ENCODE measurements at regions not wholly inside any gene's neighbourhood (a gene's known extent, or its start where the extent isn't known, plus 50 kb on each side); places are given as distances from the start of the nearest gene placed in this dataset.

DNA sequence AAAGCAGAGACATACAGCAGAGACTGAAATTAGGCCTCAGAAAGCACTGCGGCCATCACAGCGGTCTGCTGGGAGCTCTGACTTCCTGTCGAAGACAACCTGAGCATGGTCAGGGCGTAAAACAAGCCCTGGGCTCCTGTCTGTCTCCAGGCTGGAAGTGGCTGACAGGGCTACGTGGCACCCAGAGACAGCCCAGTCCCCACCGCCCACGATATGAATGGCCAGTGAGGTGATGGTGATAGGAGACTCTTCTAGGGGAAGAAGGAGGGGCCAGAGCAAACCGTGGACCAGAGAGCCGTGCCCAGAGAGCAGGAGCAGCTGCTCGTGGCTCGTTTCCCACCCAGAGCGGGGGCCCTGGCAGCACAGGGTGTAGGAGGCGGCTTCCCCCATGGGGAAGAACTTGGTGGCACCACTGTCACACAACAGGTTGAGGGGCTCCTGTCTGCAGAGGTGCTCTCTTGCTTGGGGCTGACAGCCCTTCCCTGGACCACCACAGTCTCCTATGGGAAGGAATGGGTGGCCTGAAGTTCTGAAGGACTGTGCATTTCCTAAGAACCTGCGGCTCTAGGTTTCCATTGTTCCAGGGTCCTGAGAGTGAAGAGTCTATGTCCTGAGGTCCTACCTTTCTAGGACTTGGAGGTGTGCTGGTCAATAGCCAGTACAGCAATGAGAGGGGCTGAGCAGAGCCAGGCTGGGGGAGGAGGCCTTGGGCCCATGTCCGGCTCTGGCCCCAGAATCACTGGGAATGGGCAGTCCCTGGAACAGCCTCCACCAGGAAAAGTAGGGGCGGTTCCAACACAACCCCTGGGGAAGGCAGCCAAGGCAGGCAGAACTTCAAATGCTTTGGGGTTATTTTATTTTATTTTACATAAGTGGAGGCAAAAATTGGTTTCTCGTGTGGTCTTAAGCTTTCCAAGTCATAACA, 56.4 kb downstream of the BARX1 start:
- DNase-seq (ENCODE audit: low read depth in 2 of 2) = no peak
- H3K4me3 ChIP-seq (replicated peaks in 1 of 4; ENCODE audit: control extremely low read depth in 1 of 4, insufficient read depth in 1 of 4, low read depth in 3 of 4, low read length in 4 of 4) = no peak overlapping the region
- no peaks in the 10 kb centered on the region for H3K9me3 ChIP-seq (ENCODE audit: control insufficient read depth, insufficient read depth, low read depth, low read length)
- no peak overlapping the region for H3K9ac ChIP-seq (ENCODE audit: insufficient read depth, low read length)
- TF ChIP-seq, protein P1, sequence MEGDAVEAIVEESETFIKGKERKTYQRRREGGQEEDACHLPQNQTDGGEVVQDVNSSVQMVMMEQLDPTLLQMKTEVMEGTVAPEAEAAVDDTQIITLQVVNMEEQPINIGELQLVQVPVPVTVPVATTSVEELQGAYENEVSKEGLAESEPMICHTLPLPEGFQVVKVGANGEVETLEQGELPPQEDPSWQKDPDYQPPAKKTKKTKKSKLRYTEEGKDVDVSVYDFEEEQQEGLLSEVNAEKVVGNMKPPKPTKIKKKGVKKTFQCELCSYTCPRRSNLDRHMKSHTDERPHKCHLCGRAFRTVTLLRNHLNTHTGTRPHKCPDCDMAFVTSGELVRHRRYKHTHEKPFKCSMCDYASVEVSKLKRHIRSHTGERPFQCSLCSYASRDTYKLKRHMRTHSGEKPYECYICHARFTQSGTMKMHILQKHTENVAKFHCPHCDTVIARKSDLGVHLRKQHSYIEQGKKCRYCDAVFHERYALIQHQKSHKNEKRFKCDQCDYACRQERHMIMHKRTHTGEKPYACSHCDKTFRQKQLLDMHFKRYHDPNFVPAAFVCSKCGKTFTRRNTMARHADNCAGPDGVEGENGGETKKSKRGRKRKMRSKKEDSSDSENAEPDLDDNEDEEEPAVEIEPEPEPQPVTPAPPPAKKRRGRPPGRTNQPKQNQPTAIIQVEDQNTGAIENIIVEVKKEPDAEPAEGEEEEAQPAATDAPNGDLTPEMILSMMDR (conservative IDR thresholded peaks at IDR 0.05 in 1 of 2, IDR thresholded peaks at IDR 0.05 in 1 of 2; ENCODE audit: low read depth in 1 of 2, low read length in 2 of 2) = no peak
- no peak for TF ChIP-seq EZH2 (IDR thresholded peaks at IDR 0.05; ENCODE audit: low read length, missing control alignments)
- H3K27me3 ChIP-seq (ENCODE audit: control insufficient read depth, insufficient read depth, low read length) = no peaks in the 10 kb centered on the region
- H3K79me2 ChIP-seq (ENCODE audit: control insufficient read depth, insufficient read depth, low read length) = no peaks in the 10 kb centered on the region
- H2AFZ ChIP-seq (ENCODE audit: low read length) = no peak overlapping the region
- H3K4me2 ChIP-seq (ENCODE audit: extremely low read depth, insufficient read depth, low read length) = no peak overlapping the region
- H3K36me3 ChIP-seq (ENCODE audit: control insufficient read depth, insufficient read depth, low read length) = no peaks in the 10 kb centered on the region
- no peaks in the 10 kb centered on the region for H3K4me1 ChIP-seq (ENCODE audit: control insufficient read depth, extremely low read depth, insufficient read depth, low read length)
- H4K20me1 ChIP-seq (ENCODE audit: control insufficient read depth, extremely low read depth, insufficient read depth, low read length) = no peaks in the 10 kb centered on the region
- no peak overlapping the region for H3K27ac ChIP-seq (ENCODE audit: insufficient read depth, low read length)

DNA sequence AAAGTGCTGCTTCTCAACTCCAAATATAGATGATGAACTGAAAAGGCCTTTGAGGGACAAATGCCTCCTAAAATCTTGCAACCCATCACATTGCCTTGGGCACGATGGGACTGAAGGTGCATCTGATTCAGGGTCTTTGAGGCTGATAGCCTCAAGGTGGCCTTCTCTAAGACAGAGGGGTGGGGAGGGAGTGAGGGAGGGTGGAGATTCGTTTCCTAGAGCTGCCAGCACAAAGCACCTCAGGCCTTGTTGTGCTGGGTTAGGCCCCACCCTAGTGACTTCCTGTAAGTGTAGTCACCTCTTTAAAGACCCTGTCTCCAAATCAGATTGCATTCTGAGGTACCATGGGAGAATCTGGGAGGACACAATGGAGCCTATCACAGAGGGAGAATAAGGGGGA, 57.1 kb downstream of the BARX1 start:
- no peaks in the 10 kb centered on the region for H4K20me1 ChIP-seq (ENCODE audit: control insufficient read depth, extremely low read depth, insufficient read depth, low read length)
- no peak for DNase-seq (ENCODE audit: low read depth in 2 of 2)
- H2AFZ ChIP-seq (ENCODE audit: low read length) = no peak overlapping the region
- H3K9ac ChIP-seq (ENCODE audit: insufficient read depth, low read length) = no peak overlapping the region
- no peaks in the 10 kb centered on the region for H3K79me2 ChIP-seq (ENCODE audit: control insufficient read depth, insufficient read depth, low read length)
- TF ChIP-seq, protein P1 (conservative IDR thresholded peaks at IDR 0.05 in 1 of 2, IDR thresholded peaks at IDR 0.05 in 1 of 2; ENCODE audit: low read depth in 1 of 2, low read length in 2 of 2) = no peak
- TF ChIP-seq EZH2 (IDR thresholded peaks at IDR 0.05; ENCODE audit: low read length, missing control alignments) = no peak
- H3K4me1 ChIP-seq (ENCODE audit: control insufficient read depth, extremely low read depth, insufficient read depth, low read length) = no peaks in the 10 kb centered on the region
- H3K27ac ChIP-seq (ENCODE audit: insufficient read depth, low read length) = no peak overlapping the region
- no peaks in the 10 kb centered on the region for H3K36me3 ChIP-seq (ENCODE audit: control insufficient read depth, insufficient read depth, low read length)
- H3K4me2 ChIP-seq (ENCODE audit: extremely low read depth, insufficient read depth, low read length) = no peak overlapping the region
- no peaks in the 10 kb centered on the region for H3K27me3 ChIP-seq (ENCODE audit: control insufficient read depth, insufficient read depth, low read length)
- no peaks in the 10 kb centered on the region for H3K9me3 ChIP-seq (ENCODE audit: control insufficient read depth, insufficient read depth, low read depth, low read length)
- H3K4me3 ChIP-seq (replicated peaks in 1 of 4; ENCODE audit: control extremely low read depth in 1 of 4, insufficient read depth in 1 of 4, low read depth in 3 of 4, low read length in 4 of 4) = no peak overlapping the region

DNA sequence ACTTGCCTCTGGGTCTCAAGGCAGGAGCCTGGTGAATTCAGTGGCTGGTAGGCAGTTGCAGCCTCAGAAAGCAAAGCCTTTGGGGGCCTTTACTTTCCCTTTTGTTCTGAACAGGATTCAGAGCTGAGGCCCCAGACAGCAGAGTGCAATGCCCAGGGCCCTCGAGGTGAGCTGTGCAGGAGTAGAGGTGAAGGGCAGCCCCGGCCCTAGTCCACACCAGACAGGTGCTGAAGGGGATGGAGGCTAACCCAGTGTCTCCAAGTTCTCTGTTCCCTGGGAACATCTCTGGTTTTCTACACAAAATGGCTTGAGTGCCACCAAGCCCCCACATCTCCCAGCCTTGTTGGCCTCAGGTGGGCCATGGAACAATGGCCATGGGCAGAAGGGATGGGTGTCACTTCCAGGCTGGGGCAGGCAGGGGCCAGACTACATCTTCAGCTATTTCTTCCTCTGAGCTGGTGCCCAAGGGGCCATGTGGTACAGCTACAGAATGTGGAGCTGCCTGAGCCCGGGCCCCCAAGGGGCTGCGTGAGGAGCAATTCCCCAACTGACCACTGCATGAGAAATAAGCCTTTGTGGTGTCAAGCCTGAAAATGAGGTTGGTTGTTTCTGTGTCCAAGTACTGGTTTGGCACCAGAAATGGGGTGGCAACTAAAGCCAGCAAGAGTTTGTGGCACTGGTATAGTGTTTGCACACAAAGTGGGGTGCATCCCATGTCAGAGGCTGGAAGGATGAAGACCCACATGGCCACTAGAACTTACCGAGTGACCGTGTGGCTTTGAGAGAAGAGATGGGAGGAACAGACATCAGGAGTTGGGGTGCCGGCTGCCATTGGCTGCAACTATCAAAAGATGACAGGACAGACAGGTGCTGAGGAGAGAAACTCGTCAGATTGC, 57.8 kb downstream of the BARX1 start:
- H3K9me3 ChIP-seq (ENCODE audit: control insufficient read depth, insufficient read depth, low read depth, low read length) = no peaks in the 10 kb centered on the region
- H3K79me2 ChIP-seq (ENCODE audit: control insufficient read depth, insufficient read depth, low read length) = no peaks in the 10 kb centered on the region
- no peaks in the 10 kb centered on the region for H3K27me3 ChIP-seq (ENCODE audit: control insufficient read depth, insufficient read depth, low read length)
- H3K4me1 ChIP-seq (ENCODE audit: control insufficient read depth, extremely low read depth, insufficient read depth, low read length) = no peaks in the 10 kb centered on the region
- no peak overlapping the region for H3K4me3 ChIP-seq (replicated peaks in 1 of 4; ENCODE audit: control extremely low read depth in 1 of 4, insufficient read depth in 1 of 4, low read depth in 3 of 4, low read length in 4 of 4)
- no peaks in the 10 kb centered on the region for H4K20me1 ChIP-seq (ENCODE audit: control insufficient read depth, extremely low read depth, insufficient read depth, low read length)
- no peak overlapping the region for H3K9ac ChIP-seq (ENCODE audit: insufficient read depth, low read length)
- H3K27ac ChIP-seq (ENCODE audit: insufficient read depth, low read length) = no peak overlapping the region
- no peak overlapping the region for H2AFZ ChIP-seq (ENCODE audit: low read length)
- H3K36me3 ChIP-seq (ENCODE audit: control insufficient read depth, insufficient read depth, low read length) = no peaks in the 10 kb centered on the region
- no peak for DNase-seq (ENCODE audit: low read depth in 2 of 2)
- TF ChIP-seq, protein P1 (conservative IDR thresholded peaks at IDR 0.05 in 1 of 2, IDR thresholded peaks at IDR 0.05 in 1 of 2; ENCODE audit: low read depth in 1 of 2, low read length in 2 of 2) = no peak
- no peak for TF ChIP-seq EZH2 (IDR thresholded peaks at IDR 0.05; ENCODE audit: low read length, missing control alignments)
- no peak overlapping the region for H3K4me2 ChIP-seq (ENCODE audit: extremely low read depth, insufficient read depth, low read length)
